A172 (cell line): ENCODE measurements at regions not wholly inside any gene's neighbourhood (a gene's known extent, or its start where the extent isn't known, plus 50 kb on each side); places are given as distances from the start of the nearest gene placed in this dataset.
A peak's percentile ranks its signal among the peaks of the same experiment; 100 is the strongest.
"Not testable (repeated sequence)": the region's sequence is repeated elsewhere in the genome, so short reads cannot be mapped to it uniquely, and the experiment has no call there.

ENCODE experiments used
- DNase-seq: peaks from one replicate; pipeline ENCODE4 v3.0.0-alpha.2; 2015; ENCODE audit warnings: low spot score

DNA sequence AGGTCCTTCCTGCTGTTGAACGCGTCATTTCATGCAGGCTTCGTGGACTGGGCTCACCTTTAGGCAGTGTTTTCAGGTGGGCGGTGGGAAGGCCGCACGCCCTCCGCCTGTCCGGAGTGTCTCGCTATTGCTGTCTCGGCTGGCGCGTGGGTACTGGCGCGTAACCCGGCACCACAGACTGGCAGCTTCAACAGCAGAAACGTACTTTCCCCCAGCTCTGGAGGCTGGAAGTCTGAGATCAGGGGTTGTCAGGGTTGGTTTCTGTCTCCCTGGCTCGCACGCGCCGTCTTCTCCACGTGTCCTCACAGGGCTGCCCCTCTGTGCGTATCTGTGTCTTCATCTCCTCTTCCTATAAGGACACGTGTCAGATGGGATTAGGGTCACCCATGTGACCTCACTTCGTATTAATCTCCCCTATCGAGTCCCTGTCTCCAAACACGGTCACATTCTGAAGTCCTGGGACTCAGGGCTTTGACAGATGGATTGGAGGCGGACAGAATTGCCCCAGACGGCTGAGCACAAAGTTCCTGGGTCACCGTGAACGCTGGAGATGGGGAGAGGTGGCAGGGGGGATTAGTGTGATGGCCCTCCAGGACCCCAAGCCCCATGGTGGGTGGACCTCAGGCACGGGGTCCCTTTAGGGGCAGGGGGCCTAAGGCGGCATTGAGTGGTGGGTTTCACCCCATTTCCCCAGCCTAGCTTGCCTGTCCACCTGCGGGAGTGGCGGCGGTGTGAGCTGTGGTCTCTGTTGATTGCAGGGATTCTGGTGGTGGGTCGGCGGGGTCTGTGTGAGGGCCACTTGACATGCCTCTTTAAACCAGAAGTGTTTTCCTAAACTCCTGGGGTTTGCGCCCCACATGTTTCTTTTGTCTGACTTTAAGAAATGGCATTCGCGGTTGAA, 83.4 kb upstream of the LRPAP1 start:
- DNase-seq = no peak

DNA sequence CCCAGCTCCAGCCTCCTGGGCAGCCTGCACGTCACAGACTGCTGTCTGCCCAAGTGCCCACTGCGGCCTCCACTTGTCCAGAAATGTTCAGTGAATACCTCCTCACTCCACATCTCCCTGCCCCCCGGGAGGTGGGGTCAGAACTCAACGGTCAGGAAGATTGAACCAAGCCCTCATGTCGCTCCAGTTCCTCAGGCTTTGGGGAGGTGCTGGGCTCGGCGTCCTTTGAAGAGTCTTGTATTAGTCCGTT, 82.4 kb upstream of the LRPAP1 start:
- DNase-seq = no peak

GRCh38 chr4:3613967-3614730, 81.9 kb upstream of the LRPAP1 start:
- peak; percentile 69 for DNase-seq

GRCh38 chr4:3612934-3613333, 80.7 kb upstream of the LRPAP1 start:
- no peak for DNase-seq

DNA sequence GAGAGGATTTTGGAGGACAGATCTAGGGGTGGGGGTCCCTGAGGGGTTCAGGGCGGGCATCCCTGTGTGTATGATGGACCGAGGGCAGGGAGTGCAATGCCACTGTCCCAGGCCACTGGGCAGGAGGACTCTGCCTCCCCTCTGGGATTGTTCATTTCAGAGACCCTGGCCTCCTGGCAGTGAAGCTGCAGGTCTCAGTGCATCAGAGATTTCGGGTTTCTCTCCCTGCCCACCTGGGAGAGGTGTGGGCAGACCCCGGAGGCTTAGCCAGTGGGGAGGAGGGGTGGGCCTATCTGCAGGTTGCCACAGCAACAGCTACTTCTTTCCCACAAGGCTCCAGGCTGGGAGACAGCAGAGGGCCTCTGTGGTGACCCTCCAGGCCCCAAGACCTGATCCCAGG, 80.1 kb upstream of the LRPAP1 start:
- no peak for DNase-seq

GRCh38 chr4:3611778-3612177, 79.6 kb upstream of the LRPAP1 start:
- no peak for DNase-seq

- not testable (repeated sequence) for DNase-seq
Measured at GRCh38 chr4:3610851-3611250, 78.6 kb upstream of the LRPAP1 start.

- not testable (repeated sequence) for DNase-seq
Measured at GRCh38 chr4:3609905-3610304, 77.7 kb upstream of the LRPAP1 start.

DNA sequence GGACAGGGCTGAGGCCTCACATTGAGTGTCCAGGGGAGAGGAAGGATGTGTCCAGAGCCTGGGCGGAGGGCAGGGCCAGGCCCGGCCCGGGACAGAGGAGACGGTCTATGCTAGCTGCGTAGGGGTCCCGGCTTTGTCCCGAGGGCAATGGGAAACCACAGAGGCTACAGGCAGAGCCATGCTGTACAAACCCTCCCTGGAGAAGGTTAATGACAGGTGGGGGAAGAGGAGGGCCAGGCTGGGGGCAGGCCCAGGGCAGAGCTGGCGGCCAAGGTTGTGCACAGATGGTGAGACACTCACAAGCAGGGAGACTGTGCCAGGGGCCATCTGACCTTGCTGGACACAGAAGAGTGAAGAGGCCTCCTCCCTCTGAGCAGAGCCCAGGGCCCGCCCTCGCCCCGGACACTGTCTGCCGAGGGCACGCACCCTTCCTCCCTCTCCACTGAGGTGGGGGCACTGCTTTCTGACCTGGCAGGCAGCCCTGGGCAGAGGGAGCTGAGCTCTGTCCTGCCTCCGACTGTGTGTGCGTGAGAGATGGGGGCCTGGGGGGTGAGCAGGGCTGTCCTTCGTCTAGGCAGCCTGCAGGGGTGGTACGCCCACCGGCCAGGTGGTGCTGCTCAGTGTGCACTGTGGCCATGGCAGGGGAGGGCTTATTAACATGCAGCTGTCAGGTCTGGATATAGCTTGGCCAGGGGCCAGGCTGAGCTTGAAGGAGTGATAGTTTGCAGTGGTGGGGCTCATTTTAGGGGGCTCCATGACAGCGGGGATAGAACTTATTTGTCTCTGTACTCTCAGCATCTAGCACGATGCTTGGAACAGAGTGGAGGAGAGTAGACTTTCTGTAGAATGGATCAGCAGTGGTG, 75.7 kb upstream of the LRPAP1 start:
- no peak for DNase-seq

GRCh38 chr4:3606850-3607249, 74.6 kb upstream of the LRPAP1 start:
- not testable (repeated sequence) for DNase-seq

DNA sequence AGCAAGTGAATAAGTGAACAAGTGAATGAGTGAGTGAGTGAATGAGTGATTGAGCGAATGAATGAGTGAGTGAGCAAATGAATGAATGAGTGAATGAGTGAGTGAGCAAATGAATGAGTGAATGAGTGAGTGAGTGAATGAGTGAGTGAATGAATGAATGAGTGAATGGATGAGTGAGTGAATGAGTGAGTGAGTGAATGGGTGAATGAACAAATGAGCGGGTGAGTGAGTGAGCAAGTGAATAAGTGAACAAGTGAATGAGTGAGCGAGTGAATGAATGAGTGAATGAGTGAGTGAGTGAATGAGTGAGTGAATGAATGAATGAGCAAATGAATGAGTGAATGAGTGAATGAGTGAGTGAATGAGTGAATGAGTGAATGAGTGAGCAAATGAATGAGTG, 74.0 kb upstream of the LRPAP1 start:
- not testable (repeated sequence) for DNase-seq

DNA sequence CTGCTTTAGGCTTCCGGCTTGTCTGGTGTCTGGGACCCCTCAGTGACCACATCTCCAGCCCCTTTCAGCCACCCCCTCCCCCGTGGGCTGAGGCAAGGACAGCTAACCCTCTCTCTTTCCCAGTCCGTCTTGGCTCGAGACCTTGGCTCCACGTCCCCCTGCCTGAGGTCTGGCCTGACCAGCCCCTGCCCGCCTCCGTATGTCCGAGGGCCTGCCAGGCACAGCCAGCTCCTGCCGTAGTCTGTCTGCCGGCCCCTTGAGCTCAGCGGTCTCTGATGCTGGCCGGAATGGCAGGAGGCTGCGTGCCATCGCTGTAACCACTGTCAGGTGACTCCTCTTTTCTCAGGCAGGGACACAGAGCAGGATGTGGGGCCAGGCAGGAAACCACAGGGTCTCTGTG, 73.3 kb upstream of the LRPAP1 start:
- DNase-seq = no peak

DNA sequence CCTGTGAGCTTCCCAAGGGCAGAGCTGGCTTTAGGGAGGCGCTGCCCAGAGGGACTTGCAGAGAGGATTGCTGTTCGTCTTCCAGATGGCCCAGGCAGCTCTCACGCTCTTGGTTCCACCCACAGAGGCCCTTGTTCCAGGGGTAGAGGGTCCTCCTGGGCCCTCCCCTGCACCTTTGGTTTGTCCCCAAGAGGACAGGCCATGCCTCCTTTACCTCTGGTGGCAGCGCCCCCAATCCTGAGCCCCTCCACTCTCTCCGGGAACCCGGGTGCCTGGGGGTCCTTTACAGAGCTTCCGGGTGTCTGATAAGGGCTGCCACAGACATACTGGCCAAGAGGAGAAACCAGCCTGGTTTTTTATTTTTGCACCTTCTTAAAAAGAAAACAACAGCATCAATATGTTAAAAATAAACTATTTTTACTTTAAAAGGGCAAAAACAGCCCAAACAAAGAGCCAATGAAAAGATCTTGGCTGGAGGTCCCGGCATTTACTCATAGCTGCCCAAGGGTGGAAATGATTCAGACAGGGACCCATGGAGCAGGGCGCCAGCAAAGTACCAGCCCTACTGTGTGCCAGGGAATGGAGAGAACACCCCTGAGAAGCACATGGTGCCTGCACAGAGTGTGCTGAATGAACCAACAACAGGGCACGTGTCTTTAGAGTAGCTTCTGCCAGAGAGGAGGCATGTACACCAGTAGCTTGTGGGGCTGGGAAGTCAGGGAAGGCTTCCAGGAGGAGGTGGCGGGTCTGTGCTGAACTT, 70.8 kb upstream of the LRPAP1 start:
- DNase-seq = not testable (repeated sequence)

DNA sequence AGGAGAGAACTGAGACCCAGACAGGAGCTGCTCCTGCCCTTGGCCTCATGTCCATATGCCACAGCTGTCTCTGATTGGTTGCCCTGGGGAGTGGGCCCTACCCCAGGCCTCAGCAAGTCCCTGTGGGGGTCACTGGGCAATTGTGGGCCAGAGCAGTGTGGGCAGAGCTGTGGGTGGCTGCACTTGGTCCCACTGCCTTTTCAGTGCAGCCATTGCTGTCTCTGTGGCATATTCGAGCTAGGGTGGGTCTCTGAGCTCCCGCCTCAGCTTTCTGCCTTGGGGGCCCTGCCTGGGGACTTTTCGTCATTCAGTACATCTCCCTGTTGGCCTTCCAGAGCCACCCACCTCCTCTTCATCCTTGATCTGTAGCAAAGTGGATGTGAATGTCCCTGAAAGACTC, 69.8 kb upstream of the LRPAP1 start:
- DNase-seq = no peak

GRCh38 chr4:3601108-3601690, 69.0 kb upstream of the LRPAP1 start:
- DNase-seq = not testable (repeated sequence)

- no peak for DNase-seq
Measured at GRCh38 chr4:3599951-3600350, 67.7 kb upstream of the LRPAP1 start.

GRCh38 chr4:3598695-3599227, 66.5 kb upstream of the LRPAP1 start:
- DNase-seq = no peak

- not testable (repeated sequence) for DNase-seq
Measured at GRCh38 chr4:3597896-3598505, 65.8 kb upstream of the LRPAP1 start.

DNA sequence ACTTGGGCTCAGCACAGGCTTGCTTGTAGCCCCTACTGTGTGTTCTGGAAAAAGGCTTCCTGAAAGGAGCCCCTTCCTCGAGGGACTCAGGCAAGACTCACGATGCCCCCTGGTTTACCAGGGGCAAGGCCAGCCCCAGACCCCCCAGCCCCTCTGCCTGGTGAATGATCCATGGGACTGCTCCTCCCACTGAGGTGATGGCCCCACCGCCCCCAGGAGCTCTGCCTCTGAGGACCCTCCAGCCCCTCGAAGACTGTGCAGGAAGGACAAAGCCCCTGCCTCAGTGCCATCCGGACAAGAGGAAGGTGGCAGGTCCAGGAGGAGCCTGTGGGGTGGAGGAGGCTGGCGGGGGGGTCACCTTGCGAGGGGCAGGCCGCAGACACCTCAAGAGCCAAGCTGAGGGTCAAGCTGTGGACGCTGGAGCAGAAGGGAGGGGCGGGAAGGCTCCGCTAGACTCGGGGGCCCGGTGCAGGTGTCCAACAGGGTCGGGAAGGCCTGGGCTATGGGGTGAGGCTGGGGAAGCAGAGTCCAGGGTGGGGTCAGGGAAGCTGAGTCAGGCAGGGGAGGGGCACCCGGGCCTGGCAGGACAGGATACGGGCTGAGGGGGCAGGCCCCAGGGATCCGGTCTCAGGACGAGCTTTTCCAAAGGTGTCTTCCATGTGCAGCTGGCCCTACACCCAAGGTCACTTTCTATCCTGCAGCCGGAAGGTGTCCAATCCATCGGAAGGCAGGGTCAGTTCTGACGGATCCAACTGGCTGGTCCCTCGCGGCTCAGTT, 64.9 kb upstream of the LRPAP1 start:
- not testable (repeated sequence) for DNase-seq
